HEK293 (cell line): ENCODE measurements at regions not wholly inside any gene's neighbourhood (a gene's known extent, or its start where the extent isn't known, plus 50 kb on each side); places are given as distances from the start of the nearest gene placed in this dataset.

Experiments used
- ZNF16 ChIP-seq: fragments of 450-650 bp; formaldehyde crosslinking; IDR thresholded peaks from 2 replicates; pipeline ENCODE4 v1.5.1; 2016; ENCODE audit warnings: low read depth, missing biosample characterization, missing genetic modification characterization
- ZNF776 ChIP-seq: fragments of 450-650 bp; formaldehyde crosslinking; IDR thresholded peaks from 2 replicates; pipeline ENCODE4 v1.5.0; 2017; ENCODE audit warnings: missing biosample characterization, missing genetic modification characterization, borderline replicate concordance

DNA sequence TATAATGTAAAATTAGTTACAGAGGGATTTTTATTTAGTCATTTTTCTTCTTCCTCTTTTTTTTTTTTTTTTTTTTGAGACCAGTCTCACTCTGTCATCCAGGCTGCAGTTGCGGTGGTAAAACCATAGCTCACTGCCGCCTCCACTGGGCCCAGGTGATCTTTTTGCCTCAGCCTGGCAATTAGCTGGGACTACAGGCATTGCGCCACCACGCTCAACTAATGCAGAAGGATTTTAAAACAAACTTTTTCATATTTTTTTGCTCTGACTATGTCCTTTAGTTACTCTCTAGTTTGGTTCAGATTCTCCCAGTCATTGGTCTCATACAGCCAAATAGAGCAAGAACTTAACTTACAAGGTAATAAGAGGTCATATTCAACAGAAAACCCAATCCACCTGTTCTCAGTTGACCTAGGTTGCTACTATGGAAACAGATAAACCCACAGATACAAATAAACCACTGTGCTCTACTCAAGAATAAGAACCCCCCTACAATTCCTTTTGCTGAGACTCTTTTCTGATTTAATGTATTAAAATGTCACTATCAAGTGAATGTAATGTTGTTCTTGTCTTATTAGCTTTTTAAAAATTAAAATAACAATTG lies 50.1 kb upstream of the TTC39B start (continued):
- no peak for TF ChIP-seq ZNF16
- TF ChIP-seq ZNF776 (tag by site-specific recombination) = no peak
